K562 (cell line): ENCODE measurements at regions not wholly inside any gene's neighbourhood (a gene's known extent, or its start where the extent isn't known, plus 50 kb on each side); places are given as distances from the start of the nearest gene placed in this dataset.

Experiments
- HCFC1 ChIP-seq: IDR thresholded peaks from 2 replicates; pipeline ENCODE4 v1.6.1; 2012; ENCODE audit warnings: low read depth, low read length, improper control_type of control experiment
- HNRNPK ChIP-seq: fragments of 200-400 bp; formaldehyde crosslinking; IDR thresholded peaks from one replicate; pipeline ENCODE4 v1.6.1; 2018; ENCODE audit warnings: mild to moderate bottlenecking, low read depth, low read length; ENCODE audit not compliant: poor library complexity, severe bottlenecking
- ILF3 ChIP-seq: fragments of 450-650 bp; IDR thresholded peaks from 2 replicates; pipeline ENCODE4 v1.6.1; 2018; ENCODE audit warnings: antibody characterized with exemption, mild to moderate bottlenecking, moderate library complexity, borderline replicate concordance
- MAX ChIP-seq: sonication (generic); formaldehyde crosslinking; IDR thresholded peaks from 2 replicates; pipeline ENCODE4 v1.9.0; 2022; ENCODE audit warnings: mild to moderate bottlenecking, missing genetic modification reagents
- MITF ChIP-seq: IDR thresholded peaks from 2 replicates; pipeline ENCODE4 v1.6.1; 2014; ENCODE audit warnings: antibody characterized with exemption
- PREB ChIP-seq: sonication (generic); formaldehyde crosslinking; IDR thresholded peaks from 2 replicates; pipeline ENCODE4 v1.8.1; 2023; ENCODE audit warnings: mild to moderate bottlenecking, missing genetic modification reagents
- SREBF2 ChIP-seq: sonication (generic); formaldehyde crosslinking; IDR thresholded peaks from 2 replicates; pipeline ENCODE4 v1.4.0; 2020; ENCODE audit warnings: mild to moderate bottlenecking, missing genetic modification reagents
- TF ChIP-seq, protein P1 (sequence below), 2 experiments: fragments of 450-650 bp in 1 of 2; sonication (generic) in 1 of 2; formaldehyde crosslinking in 1 of 2; IDR thresholded peaks in 1 of 2; conservative IDR thresholded peaks in 1 of 2; 2 replicates each; pipeline versions ENCODE4 v1.6.1 to v1.8.1; 2016 to 2023; ENCODE audit warnings: mild to moderate bottlenecking in 2 of 2, moderate library complexity in 2 of 2, inconsistent platforms in 1 of 2, missing genetic modification reagents in 1 of 2

DNA sequence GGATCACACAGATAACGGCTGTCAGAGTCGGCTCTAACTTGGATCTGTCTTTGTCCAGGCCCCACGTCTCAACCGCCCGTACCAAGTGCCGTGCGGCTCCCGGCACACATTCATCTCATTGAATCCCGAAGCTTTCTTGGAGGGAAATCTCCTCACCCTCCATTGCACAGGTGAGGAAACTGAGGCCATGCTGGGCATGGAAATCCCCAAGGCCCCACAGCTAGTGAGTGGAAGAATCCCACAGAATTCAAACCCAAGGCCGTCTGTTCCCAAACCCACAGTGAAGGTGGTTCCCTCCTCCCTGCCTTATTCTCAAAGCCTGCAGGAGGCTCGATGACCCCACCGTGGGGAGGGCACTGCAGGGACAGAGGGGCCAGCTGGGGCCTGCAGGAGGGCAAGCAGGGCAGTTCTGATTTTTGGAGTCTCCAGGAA lies 437.9 kb downstream of the MATN1 start:
- TF ChIP-seq MITF (no peak), SREBF2 (CRISPR knock-in tag) (no peak), ILF3 (no peak), HNRNPK (no peak), HCFC1 (no peak), PREB (CRISPR knock-in tag) (no peak), MAX (CRISPR knock-in tag) (no peak)
- TF ChIP-seq, protein P1, sequence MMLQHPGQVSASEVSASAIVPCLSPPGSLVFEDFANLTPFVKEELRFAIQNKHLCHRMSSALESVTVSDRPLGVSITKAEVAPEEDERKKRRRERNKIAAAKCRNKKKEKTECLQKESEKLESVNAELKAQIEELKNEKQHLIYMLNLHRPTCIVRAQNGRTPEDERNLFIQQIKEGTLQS (IDR thresholded peaks at IDR 0.05), result no peak
- TF ChIP-seq, protein P1 (CRISPR knock-in tag; conservative IDR thresholded peaks at IDR 0.05), result no peak
